ENCODE measurements at regions not wholly inside any gene's neighbourhood (a gene's known extent, or its start where the extent isn't known, plus 50 kb on each side); places are given as distances from the start of the nearest gene placed in this dataset.

GRCh38 chr5:82728926-82729702, 348.1 kb downstream of the TMEM167A start:
- 63 to 74% (median 71%) methylated on average over 9 of the region's 9 CpGs for WGBS, 4 donors
- no peak for ATAC-seq
- intact Hi-C loops (cut with DNase I): no loop called here
- H3K27ac ChIP-seq: peak overlapping the region in 1 of 12 donors; percentile 9
- TF ChIP-seq POLR2A (IDR thresholded peaks at IDR 0.05) (no peak), CTCF (IDR thresholded peaks at IDR 0.05) (no peak)
- no peak for DNase-seq
- H3K9me3 ChIP-seq: no peaks in the 10 kb centered on the region
- H3K4me3 ChIP-seq: no peak overlapping the region
- H3K36me3 ChIP-seq: no peaks in the 10 kb centered on the region
- H3K4me1 ChIP-seq: peaks cover 0 to 6% (median 0%) of the 10 kb centered on the region in 12 donors
- no peaks in the 10 kb centered on the region for H3K27me3 ChIP-seq

- Histone ChIP-seq H3K27ac (no peak overlapping the region), H3K9me3 (no peaks in the 10 kb centered on the region), H3K4me3 (no peak overlapping the region), H3K36me3 (no peaks in the 10 kb centered on the region), H3K4me1 (peaks cover 0 to 9% (median 0%) of the 10 kb centered on the region in 12 donors), H3K27me3 (no peaks in the 10 kb centered on the region)
- intact Hi-C loops (cut with DNase I): no loop called here
- DNase-seq (no peak), ATAC-seq (no peak)
- 87 to 98% (median 95%) methylated on average over 3 of the region's 3 CpGs for WGBS, 4 donors
- TF ChIP-seq POLR2A (IDR thresholded peaks at IDR 0.05) (no peak), CTCF (IDR thresholded peaks at IDR 0.05) (no peak)
Measured at GRCh38 chr5:82723168-82723567, 354.0 kb downstream of the TMEM167A start.

- TF ChIP-seq CTCF (IDR thresholded peaks at IDR 0.05): no peak
- TF ChIP-seq POLR2A (IDR thresholded peaks at IDR 0.05): no peak
- H3K27ac ChIP-seq: peak overlapping the region in 1 of 12 donors; percentile 18
Measured at GRCh38 chr5:82721087-82721410, 356.1 kb downstream of the TMEM167A start.

GRCh38 chr5:82720213-82721086, 356.7 kb downstream of the TMEM167A start:
- DNase-seq: no peak
- peak in 2 of 4 donors; percentile 20 to 34 for ATAC-seq
- 36 to 52% (median 44%) methylated on average over 6 of the region's 6 CpGs for WGBS, 4 donors
- no peaks in the 10 kb centered on the region for H3K9me3 ChIP-seq
- H3K4me3 ChIP-seq: no peak overlapping the region
- TF ChIP-seq POLR2A (IDR thresholded peaks at IDR 0.05) (no peak), CTCF (IDR thresholded peaks at IDR 0.05) (no peak)
- intact Hi-C loops (cut with DNase I): no loop called here
- no peaks in the 10 kb centered on the region for H3K27me3 ChIP-seq
- H3K4me1 ChIP-seq: peaks cover 0 to 9% (median 0%) of the 10 kb centered on the region in 12 donors
- H3K27ac ChIP-seq: peak overlapping the region in 1 of 12 donors; percentile 22
- no peaks in the 10 kb centered on the region for H3K36me3 ChIP-seq

More at GRCh38 chr5:82721087-82721410, 356.1 kb downstream of the TMEM167A start:
- intact Hi-C loops (cut with DNase I): no loop called here
- Histone ChIP-seq H3K4me3 (no peak overlapping the region), H3K27me3 (no peaks in the 10 kb centered on the region), H3K4me1 (peaks cover 0 to 9% (median 0%) of the 10 kb centered on the region in 12 donors), H3K36me3 (no peaks in the 10 kb centered on the region), H3K9me3 (no peaks in the 10 kb centered on the region)
- WGBS, 4 donors: 85 to 88% (median 85%) methylated on average over 1 of the region's 1 CpG
- no peak for DNase-seq
- ATAC-seq: no peak
